HG03064 (cell line): ENCODE measurements at regions not wholly inside any gene's neighbourhood (a gene's known extent, or its start where the extent isn't known, plus 50 kb on each side); places are given as distances from the start of the nearest gene placed in this dataset.

ENCODE experiments used
- ATAC-seq: cut with Tn5 transposase; IDR thresholded peaks from one replicate; pipeline ENCODE4 v1.9.1; 2021; ENCODE audit warnings: low read depth; ENCODE audit not compliant: unreplicated experiment

GRCh38 chr11:19565639-19566038 lies 147.0 kb upstream of the NAV2 start:
- no peak for ATAC-seq

- no peak for ATAC-seq
These were observed 150.5 kb upstream of the NAV2 start for GRCh38 chr11:19562156-19562555.

- ATAC-seq: no peak
These were observed 151.6 kb upstream of the NAV2 start for GRCh38 chr11:19561011-19561410.

- ATAC-seq: no peak
These were observed 152.5 kb upstream of the NAV2 start for GRCh38 chr11:19560156-19560555.

- ATAC-seq: no peak
These were observed 152.9 kb upstream of the NAV2 start for GRCh38 chr11:19559746-19560145.

- ATAC-seq: no peak
These were observed 154.2 kb upstream of the NAV2 start for GRCh38 chr11:19558189-19558986.

- no peak for ATAC-seq
These were observed 154.9 kb upstream of the NAV2 start for GRCh38 chr11:19557720-19558140.

GRCh38 chr11:19557185-19557584 lies 155.5 kb upstream of the NAV2 start:
- ATAC-seq: no peak

GRCh38 chr11:19555266-19555665 lies 157.4 kb upstream of the NAV2 start:
- no peak for ATAC-seq

- ATAC-seq: no peak
These were observed 158.8 kb upstream of the NAV2 start for GRCh38 chr11:19553683-19554333.

GRCh38 chr11:19552656-19553260 lies 159.9 kb upstream of the NAV2 start:
- no peak for ATAC-seq

- no peak for ATAC-seq
These were observed 160.5 kb upstream of the NAV2 start for GRCh38 chr11:19552161-19552560.

GRCh38 chr11:19551457-19551856 lies 161.2 kb upstream of the NAV2 start:
- ATAC-seq: no peak

- no peak for ATAC-seq
These were observed 165.6 kb upstream of the NAV2 start for GRCh38 chr11:19547044-19547443.

GRCh38 chr11:19546325-19546724 lies 166.3 kb upstream of the NAV2 start:
- no peak for ATAC-seq

GRCh38 chr11:19541521-19542049 lies 171.1 kb upstream of the NAV2 start:
- ATAC-seq: no peak

- no peak for ATAC-seq
These were observed 172.8 kb upstream of the NAV2 start for GRCh38 chr11:19539861-19540260.

- no peak for ATAC-seq
These were observed 174.7 kb upstream of the NAV2 start for GRCh38 chr11:19537803-19538453.

- no peak for ATAC-seq
These were observed 176.5 kb upstream of the NAV2 start for GRCh38 chr11:19536131-19536530.

GRCh38 chr11:19530505-19530904 lies 182.1 kb upstream of the NAV2 start:
- no peak for ATAC-seq

- no peak for ATAC-seq
These were observed 186.5 kb upstream of the NAV2 start for GRCh38 chr11:19526119-19526518.
